HG03469 (cell line): ENCODE measurements at regions not wholly inside any gene's neighbourhood (a gene's known extent, or its start where the extent isn't known, plus 50 kb on each side); places are given as distances from the start of the nearest gene placed in this dataset.

Source experiments
- ATAC-seq: cut with Tn5 transposase; IDR thresholded peaks from one replicate; pipeline ENCODE4 v1.9.1; 2021; ENCODE audit warnings: mild to moderate bottlenecking, moderate library complexity, moderate number of reproducible peaks; ENCODE audit not compliant: unreplicated experiment

DNA sequence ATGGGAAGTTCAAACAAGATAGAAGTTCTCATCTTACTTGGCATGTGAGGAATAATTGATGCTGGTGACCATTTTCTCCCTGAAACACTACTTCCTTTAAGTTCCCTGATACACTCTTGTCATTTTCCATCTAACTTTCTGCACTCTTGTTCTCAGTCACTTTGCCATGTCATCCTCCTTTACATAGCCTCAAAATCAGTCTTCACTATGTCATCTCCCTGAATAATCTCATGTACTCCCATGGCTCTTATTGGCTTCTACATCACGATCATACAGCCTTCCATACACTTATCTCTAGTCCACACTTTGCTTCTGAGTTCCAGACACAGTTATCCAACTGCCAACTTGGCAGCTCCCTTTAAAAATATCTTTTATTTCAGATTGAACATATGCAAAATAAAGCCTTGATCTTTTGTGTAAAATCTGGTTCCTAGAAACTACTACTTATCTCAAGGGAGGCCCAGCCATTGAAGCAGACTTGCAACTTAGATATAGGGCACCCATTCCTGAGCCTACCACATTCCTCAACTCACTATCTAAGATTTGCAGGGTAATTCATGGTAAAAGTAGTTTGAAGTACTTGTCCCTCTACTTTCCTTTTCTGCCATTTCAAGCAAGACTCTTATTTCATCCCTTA lies 1070.2 kb upstream of the NXPH2 start:
- ATAC-seq = no peak

GRCh38 chr2:139836769-139837168 lies 1056.6 kb upstream of the NXPH2 start:
- no peak for ATAC-seq

- ATAC-seq = no peak
Observed at GRCh38 chr2:139835101-139835500, 1054.9 kb upstream of the NXPH2 start.

DNA sequence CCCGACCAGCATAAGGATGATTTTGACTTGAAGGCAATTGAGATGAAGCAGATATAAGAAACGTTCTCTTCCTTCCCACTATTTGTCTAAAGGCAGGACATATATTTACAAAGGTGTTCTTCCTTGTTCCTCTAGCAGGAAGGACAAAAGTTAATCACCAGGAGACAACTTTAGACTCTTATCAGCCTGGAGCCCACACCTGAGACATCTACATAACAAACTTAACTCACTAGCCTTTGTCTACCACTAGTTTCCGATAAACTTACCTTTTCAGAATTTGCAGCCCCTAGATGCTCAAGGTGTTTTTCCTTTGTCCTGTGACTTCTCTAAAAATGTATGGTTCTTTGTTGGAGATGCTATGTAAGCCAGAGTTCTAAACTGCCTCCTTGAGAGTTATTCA lies 1047.8 kb upstream of the NXPH2 start:
- ATAC-seq = no peak

DNA sequence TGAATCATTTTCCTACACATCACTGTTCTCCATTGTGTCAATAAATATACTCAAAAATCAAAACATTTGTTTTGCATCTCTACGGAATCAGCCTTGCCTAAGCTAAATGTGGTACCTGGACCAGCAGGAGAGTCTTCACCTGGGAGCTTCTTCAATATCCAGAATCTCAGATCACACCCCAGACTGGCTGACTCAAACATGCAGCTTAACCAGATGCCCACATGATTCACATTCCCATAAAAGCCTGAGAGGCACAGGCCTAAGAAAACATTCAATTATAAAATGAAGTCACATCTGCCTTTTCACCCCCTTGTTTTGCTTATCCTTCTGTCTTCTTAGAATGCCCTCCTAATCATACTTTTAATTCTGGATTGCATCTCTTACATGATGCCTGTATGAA lies 1045.5 kb upstream of the NXPH2 start:
- ATAC-seq = no peak

DNA sequence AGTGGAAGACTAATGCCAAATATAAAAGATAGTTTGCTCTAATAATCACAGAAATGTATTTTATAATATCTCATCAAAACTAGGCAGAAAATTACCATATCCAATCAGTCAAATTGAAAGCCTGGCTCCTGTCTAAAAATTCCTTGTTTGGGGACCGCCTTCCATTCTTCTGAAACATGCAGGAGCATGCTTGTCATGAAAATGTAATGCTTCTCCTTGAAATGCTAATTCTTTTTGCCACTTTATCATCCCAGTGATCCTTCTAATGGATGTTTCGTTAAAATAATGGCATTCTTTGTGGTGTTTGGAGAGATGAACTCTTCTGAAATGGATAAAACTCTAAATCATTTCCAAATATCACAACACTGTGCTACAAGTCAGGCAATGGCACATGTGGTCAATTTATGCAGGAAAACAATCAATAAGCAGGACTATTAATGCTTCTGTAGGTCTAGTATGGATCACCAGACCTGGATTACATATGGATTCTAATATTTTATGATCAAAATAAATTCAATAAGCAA lies 1039.1 kb upstream of the NXPH2 start:
- no peak for ATAC-seq

GRCh38 chr2:139814458-139814857 lies 1034.3 kb upstream of the NXPH2 start:
- no peak for ATAC-seq

DNA sequence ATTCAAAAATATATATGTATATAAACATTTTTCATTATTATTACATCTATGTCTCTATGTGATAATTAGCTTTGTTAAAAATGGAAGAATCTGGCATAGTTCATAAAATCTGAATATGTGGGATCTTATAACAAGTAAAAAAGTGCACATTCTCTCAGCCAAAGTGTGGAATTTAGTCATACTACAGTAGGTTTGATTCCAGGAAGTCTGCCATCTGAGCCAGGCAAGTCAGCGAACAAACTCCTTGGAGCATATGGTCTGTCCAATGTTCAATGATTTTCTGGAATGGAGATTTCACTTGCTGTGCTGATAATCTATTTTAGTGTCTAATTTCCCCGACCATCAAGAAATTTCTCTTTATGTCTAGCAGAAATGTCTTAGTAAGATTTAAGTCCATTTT lies 1033.2 kb upstream of the NXPH2 start:
- no peak for ATAC-seq

DNA sequence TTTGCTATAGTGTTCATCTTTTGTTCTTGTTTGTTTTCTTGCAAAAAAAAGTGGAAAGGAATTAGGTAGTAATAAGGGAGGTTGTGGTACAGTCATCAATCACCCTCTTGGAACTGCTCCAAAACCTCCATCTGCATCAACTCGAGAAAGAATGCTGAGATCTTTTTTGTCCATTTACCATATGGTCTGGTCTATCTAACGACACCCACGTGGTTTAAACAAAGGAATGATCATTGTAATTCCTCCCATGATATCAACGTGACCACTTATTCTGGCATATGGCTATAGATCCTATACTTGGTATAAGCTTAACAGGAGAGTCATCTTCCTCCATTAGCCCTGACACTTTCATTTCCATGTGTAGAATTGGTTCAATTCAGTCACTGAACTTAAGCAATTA lies 1025.3 kb upstream of the NXPH2 start:
- ATAC-seq = no peak

DNA sequence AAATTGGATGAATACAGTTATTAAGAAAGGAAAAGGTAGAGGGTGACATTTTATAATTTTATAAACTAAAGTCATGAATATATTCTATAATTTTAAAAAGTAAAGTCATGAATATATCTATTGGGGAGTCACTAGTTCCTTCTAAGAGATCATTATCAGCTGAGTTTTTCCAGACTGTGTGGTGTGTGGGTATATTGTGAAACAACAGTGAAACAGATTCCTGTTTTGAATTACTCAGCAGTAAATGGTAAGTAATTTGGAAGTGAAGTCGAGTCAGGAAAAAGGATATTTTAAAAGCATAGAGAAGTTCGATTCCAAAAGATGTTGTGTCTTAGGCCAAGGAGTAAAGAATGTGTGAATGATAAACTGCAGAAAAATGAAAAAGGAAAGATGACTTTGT lies 1018.2 kb upstream of the NXPH2 start:
- no peak for ATAC-seq

GRCh38 chr2:139790807-139791752 lies 1010.9 kb upstream of the NXPH2 start:
- ATAC-seq = no peak

DNA sequence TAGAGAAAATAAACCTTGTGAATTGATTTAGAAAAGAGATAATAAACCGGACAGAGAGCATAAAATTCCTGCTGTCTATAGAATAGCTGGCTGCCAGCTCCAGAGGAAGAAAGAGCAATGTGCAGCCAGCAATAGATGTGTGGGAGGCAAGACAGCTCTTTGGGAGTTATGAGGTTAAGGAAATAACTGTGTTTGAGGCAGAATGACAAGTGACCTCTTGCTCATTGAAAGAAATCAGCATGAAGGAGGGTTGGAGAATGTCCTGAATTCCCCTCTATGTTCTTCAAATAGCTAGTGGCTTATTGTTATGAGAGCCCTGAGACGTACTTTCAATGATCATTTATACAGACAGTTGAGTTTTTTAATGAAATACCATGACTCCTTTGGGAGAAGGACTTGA lies 1009.9 kb upstream of the NXPH2 start:
- ATAC-seq = no peak

GRCh38 chr2:139778732-139779131 lies 998.5 kb upstream of the NXPH2 start:
- ATAC-seq = no peak

DNA sequence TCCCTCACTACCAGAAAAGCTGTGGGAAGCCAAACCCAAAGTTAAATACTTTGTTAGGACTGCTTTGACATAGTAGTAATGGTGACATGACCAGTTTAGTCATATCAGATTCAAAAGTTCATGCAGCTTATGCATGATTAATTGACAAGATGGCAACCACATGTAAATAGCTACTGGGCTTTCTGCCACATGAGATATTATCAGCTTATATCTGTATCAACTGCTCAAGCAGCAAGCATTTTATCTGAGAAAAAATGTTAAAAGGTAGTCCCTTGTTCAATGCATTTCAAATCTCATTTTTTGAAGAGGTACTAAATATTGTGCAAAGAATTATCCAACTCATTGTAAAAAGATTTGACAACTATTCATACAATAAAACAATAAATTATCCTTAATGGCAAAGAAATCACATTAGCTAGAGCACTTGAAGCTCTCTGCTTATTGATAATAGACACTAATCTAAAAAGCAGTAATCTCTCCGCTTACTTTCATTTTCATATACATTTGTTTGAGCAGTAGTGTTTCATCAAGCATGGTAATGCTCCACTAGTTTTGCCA lies 993.6 kb upstream of the NXPH2 start:
- no peak for ATAC-seq

- no peak for ATAC-seq
Observed at GRCh38 chr2:139769633-139770032, 989.4 kb upstream of the NXPH2 start.

DNA sequence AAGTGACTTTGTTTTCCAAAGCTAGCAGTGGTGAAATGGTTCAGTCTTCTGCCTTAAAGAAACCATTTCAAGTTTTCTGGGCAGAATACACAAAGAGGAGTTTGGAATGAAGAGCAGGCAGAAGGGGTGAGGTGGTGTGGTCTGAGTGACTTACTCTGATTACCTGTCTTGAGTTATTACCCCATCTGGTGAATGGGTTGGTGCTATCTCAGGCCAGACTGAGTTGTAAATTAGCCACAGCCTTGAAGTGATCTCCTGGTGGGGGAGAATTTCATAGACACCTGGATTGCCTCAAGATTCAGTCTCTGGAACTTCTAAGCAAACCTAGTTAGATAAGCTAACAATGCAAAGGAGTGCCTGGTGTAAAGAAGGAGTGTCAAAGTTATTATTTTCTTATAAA lies 983.5 kb upstream of the NXPH2 start:
- no peak for ATAC-seq

GRCh38 chr2:139759000-139759505 lies 978.9 kb upstream of the NXPH2 start:
- ATAC-seq = no peak

DNA sequence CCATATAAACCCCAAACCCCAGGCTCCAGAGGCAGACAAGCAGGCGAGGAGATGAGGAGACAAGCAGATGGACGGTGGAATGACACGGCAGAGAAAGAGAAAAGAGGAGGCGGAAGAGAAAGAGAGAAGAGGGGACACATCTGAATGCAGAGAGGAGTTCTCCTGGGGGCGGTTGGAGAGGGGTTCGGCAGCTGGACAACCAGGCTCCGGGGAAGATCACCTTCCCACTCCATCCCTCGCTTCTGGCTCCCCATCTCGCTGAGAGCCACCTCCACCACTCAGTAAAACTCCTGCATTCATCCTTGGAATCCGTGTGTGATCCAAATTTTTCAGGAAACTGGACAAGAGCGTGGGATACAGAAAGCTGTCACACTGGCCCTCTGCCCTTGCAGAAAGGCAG lies 966.7 kb upstream of the NXPH2 start:
- ATAC-seq = no peak

DNA sequence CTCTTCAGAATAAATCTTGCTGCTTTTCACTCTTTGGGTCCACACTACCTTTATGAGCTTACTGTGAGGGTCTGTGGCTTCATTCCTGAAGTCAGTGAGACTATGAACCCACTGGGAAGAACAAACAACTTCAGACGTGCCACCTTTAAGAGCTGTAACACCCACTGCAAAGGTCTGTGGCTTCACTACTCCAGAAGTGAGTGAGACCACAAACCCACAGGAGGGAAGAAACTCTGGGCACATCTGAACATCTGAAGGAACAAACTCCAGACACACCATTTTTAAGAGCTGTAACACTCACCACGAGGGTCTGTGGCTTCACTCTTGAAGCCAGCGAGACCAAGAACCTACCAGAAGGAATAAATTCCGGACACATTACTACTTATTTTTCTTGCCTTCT lies 964.1 kb upstream of the NXPH2 start:
- no peak for ATAC-seq

GRCh38 chr2:139742216-139743172 lies 962.3 kb upstream of the NXPH2 start:
- ATAC-seq = no peak
